HG02623 (cell line): ENCODE measurements at regions not wholly inside any gene's neighbourhood (a gene's known extent, or its start where the extent isn't known, plus 50 kb on each side); places are given as distances from the start of the nearest gene placed in this dataset.

Experiments used
- ATAC-seq: cut with Tn5 transposase; IDR thresholded peaks from one replicate; pipeline ENCODE4 v1.9.1; 2021; ENCODE audit warnings: moderate library complexity; ENCODE audit not compliant: unreplicated experiment

DNA sequence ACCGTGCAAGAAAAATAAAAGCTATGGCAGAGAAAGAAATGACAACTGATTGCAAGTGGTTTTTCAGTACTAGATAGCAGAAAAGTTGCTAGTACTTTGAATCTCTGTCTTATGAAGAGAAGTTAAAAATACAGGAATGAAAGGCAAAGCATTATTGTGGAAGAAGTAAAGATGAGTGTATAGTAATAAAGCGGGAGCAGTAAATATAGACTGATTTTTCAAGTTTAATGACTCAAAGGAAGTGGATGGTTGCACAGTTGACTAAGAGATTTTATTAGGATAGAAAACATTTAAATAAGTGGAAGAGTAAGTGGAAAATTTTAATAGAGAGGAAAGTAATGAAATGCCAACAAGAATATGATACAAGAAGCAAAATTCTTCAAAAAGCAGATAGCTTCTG lies 1076.1 kb upstream of the CADM2 start:
- no peak for ATAC-seq

- ATAC-seq = no peak
Observed at GRCh38 chr3:83890039-83890762, 1068.6 kb upstream of the CADM2 start.

GRCh38 chr3:83890763-83891135 lies 1068.0 kb upstream of the CADM2 start:
- ATAC-seq = no peak

DNA sequence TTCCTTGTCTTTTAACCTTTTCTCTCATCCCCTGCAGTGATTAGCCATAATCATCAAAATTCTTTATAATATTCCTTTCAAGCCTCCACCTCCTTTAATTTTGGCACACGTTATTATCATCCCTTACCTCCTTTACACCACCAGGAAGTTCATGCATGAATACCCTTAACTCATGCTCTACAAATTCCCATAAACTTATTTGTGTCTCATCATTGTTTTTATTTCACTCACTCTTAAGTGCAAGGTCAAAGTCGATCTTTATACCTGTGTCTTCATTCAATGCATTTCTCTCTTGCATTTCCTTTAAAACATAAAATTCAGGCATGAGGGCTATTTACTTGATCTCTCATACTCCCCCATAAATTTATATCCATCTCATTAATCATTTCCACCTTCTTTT lies 1064.6 kb upstream of the CADM2 start:
- no peak for ATAC-seq

DNA sequence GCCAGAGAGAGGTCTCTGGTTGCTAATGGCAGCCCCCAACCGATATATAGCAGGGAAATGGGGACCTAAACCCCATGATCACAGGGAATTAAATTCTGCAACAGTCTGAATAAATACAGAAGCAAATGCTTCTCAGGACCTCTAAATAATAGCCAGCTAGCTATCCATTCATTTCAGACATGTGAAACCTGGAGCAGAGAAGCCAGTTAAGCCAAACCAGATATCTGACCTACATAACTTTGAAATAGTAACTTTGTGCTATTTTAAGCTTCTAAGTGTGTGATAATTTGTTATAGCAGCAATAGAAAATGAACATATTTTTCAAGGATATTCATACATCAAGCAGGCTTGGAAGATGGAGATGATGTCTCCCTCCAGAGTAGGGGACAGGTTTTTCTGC lies 1062.9 kb upstream of the CADM2 start:
- no peak for ATAC-seq

DNA sequence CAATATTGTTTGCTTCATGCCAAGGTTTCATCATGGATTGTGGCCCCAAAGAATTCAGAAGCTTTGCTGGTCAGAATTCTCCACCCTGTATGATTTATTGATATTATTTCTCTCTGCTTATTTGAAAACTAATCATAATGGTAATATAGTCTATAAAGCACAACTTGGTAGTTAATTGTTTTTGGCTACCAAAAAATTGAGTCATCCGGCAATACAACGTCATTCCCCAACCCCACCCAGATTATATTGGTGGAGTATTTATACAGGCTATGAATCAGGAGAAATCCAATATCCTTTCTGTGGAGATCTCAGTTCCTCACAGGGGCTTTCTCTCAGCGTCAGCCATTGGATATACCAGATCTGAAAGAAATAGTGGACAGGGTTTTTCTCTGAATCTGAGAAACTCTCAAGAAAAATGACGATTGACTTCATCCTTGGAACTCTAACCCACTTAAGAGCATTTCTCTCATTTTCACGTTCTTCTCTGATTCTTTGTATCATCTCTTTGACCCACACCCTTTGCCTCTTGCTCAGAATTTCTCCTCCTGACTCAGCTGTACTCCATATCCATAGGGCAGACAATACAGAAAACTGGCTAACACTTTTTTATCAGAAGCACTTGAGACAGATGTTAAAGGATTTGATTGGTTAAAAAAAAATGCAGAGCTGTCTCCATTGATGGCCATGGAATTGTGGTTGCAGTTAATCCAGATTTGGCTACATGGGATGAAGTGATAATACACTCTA lies 1055.8 kb upstream of the CADM2 start:
- no peak for ATAC-seq

GRCh38 chr3:83913381-83913780 lies 1045.4 kb upstream of the CADM2 start:
- ATAC-seq = no peak

GRCh38 chr3:83926291-83926690 lies 1032.5 kb upstream of the CADM2 start:
- ATAC-seq = no peak

- ATAC-seq = peak; percentile 52
Observed at GRCh38 chr3:83928391-83928790, 1030.4 kb upstream of the CADM2 start.

DNA sequence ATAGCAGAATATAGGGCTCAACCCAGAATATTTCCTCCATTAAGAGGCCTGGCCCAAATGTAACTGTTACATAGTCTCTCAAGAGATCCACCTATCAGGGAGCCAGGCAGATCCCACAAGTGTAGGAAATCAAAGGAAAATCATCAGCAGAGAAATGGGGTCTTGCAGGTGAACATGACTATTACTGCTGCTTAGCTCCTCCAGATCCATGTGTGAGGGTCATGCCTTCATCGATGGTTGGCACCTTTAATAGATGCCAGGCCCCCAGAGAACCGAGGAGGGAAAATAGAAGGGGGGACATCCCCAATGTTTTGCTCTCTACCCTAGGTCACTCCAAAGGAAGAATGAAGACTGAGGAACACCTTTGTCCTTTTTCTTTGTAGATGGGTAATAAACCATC lies 1029.9 kb upstream of the CADM2 start:
- no peak for ATAC-seq

- ATAC-seq = no peak
Observed at GRCh38 chr3:83934192-83935021, 1024.4 kb upstream of the CADM2 start.

DNA sequence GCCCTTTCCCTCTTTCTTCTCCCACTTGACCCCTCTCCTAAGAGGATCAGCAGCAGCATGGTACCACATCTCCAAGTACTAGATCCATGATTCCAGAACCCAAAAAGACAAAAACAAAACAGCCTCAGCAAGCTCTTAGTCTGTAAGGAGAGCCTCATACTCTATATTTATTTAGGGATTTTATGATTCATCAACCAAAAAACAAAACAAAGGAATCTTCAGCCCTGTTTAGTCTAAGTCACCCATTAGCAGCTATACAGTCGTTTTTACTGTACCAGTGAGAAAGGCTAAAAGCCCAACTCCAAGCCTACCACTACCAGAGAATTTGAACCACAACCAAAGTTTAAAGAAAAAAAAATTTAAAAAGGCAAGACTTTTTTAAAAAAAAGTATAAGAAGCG lies 1020.3 kb upstream of the CADM2 start:
- no peak for ATAC-seq

GRCh38 chr3:83941990-83942745 lies 1016.6 kb upstream of the CADM2 start:
- no peak for ATAC-seq

DNA sequence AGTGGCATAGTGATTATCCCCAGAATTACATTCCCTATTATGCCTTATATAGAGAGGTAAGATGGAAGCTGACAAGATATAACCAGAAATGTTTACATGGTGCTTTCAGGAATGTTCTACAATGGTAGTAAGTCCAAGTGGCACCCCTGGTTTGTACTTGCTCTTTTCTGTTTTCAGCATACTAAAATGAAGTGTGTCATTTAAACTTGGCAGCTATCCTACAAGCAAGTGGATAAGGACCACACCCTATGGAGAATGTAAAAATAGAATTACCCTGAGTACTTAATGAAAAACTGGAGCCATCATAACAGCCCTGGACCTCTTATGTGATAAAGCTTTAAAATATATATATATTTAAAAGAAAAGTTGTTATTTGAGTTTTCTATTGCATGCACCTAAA lies 1012.7 kb upstream of the CADM2 start:
- no peak for ATAC-seq

GRCh38 chr3:83946554-83946953 lies 1012.2 kb upstream of the CADM2 start:
- no peak for ATAC-seq

GRCh38 chr3:83948771-83949170 lies 1010.0 kb upstream of the CADM2 start:
- no peak for ATAC-seq

DNA sequence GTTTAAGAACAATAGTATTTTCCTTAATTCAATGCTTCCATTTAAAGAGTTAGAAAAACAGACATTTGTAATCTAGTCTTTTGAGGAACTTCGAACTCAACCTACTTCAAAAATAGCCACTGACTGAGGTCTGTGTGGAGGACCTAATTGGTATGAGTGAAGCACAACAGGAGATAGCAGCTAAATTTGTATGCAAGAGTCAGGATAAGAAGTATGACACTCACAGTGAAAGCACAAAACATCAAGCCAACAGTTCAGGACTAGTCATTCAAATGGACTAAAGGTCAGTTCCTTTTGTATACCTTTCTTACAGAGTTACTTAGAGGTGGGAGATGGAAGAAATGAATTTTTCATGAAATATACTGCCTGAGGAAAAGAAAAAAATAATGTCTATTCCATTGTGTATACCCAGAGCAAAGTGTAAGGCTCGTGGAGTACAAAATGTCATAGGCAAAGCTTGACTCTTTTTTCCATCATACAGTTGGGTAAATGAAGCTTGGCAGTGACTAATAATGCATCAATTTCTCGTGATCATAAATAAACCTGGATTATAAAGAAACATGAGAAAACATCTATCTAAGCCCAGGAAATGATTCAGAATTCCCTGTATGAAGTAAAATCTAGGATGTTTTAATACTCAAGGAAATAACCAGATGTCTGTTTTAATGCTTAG lies 1005.2 kb upstream of the CADM2 start:
- no peak for ATAC-seq

GRCh38 chr3:83956431-83956830 lies 1002.4 kb upstream of the CADM2 start:
- ATAC-seq = no peak

GRCh38 chr3:83968356-83968755 lies 990.4 kb upstream of the CADM2 start:
- no peak for ATAC-seq

- ATAC-seq = no peak
Observed at GRCh38 chr3:83971666-83972065, 987.1 kb upstream of the CADM2 start.

- no peak for ATAC-seq
Observed at GRCh38 chr3:84008623-84009022, 950.2 kb upstream of the CADM2 start.
